Thyroid gland (tissue), 4 donors: ENCODE measurements at regions not wholly inside any gene's neighbourhood (a gene's known extent, or its start where the extent isn't known, plus 50 kb on each side); places are given as distances from the start of the nearest gene placed in this dataset.
"Not testable (repeated sequence)": the region's sequence is repeated elsewhere in the genome, so short reads cannot be mapped to it uniquely, and the experiment has no call there.

Experiments used
- DNase-seq, 2 donors: peaks; one replicate each; pipeline ENCODE4 v3.0.0-alpha.2; 2019
- H3K27ac ChIP-seq, 3 donors: fragments of 200-600 bp; sonication (generic); 1 replicate in 2 of 3; 2 replicates in 1 of 3; pipeline ENCODE4 v1.5.1; 2016 to 2019; ENCODE audit warnings: mild to moderate bottlenecking in 1 of 3, moderate library complexity in 1 of 3
- H3K27me3 ChIP-seq: fragments of 200-600 bp; sonication (generic); one replicate; pipeline ENCODE4 v1.5.1; 2019
- H3K36me3 ChIP-seq, 2 donors: fragments of 200-600 bp; sonication (generic); one replicate each; pipeline ENCODE4 v1.5.1; 2016 to 2019
- H3K4me1 ChIP-seq, 2 donors: fragments of 200-600 bp; sonication (generic); one replicate each; pipeline ENCODE4 v1.5.1; 2017 to 2019
- H3K4me3 ChIP-seq, 3 donors: fragments of 200-600 bp; sonication (generic); replicated peaks in 1 of 3; 1 replicate in 2 of 3; 2 replicates in 1 of 3; pipeline ENCODE4 v1.5.1; 2016; ENCODE audit warnings: mild to moderate bottlenecking in 1 of 3
- H3K9me3 ChIP-seq: fragments of 200-600 bp; sonication (generic); one replicate; pipeline ENCODE4 v1.5.1; 2017
- POLR2A ChIP-seq, 2 donors: fragments of 450-650 bp; IDR thresholded peaks; one replicate each; pipeline ENCODE4 v1.6.1; 2017; ENCODE audit warnings: antibody characterized with exemption in 2 of 2, mild to moderate bottlenecking in 2 of 2, moderate library complexity in 1 of 2
- WGBS, 2 donors: methylation state at CpG; one replicate each; pipeline ENCODE4 v1.1.5; 2017; 5-methylcytosine and 5-hydroxymethylcytosine counted together
- intact Hi-C: fragments of 100-400 bp; cut with DNase I; formaldehyde crosslinking; loops from one replicate; pipeline ENCODE4 v1.15.1; 2023
- TF ChIP-seq, protein P1 (sequence below), 6 experiments: fragments of 200-600 bp in 3 of 6; fragments of 450-650 bp in 3 of 6; sonication (generic) in 3 of 6; IDR thresholded peaks; one replicate each; pipeline ENCODE4 v1.5.1; 2016 to 2019; ENCODE audit warnings: antibody characterized with exemption in 6 of 6, mild to moderate bottlenecking in 2 of 6, inconsistent platforms in 1 of 6, moderate library complexity in 1 of 6

DNA sequence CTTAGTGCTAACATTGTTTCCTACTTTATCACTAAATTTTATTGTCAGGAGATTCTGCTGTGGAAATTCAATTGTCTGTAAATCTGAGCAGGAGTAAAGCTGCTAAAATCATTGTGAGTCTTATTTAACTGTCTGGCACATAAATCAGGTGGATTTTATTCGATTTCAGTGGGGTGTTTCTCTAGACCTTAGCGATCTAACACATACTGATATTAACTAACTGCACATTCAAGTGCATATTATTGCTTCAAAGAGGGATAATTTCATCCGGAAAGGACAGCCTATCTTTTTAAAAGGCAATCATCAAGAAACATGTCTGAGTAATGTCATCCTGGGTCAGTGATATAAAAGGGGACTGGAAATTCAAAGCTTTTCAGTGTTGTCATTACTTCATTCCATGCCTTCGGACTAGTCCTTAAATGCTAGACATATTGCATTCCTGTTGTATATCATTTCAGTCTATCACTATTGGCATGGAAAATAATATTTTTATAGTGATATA lies 388.7 kb downstream of the PCDH10 start:
- TF ChIP-seq, protein P1, sequence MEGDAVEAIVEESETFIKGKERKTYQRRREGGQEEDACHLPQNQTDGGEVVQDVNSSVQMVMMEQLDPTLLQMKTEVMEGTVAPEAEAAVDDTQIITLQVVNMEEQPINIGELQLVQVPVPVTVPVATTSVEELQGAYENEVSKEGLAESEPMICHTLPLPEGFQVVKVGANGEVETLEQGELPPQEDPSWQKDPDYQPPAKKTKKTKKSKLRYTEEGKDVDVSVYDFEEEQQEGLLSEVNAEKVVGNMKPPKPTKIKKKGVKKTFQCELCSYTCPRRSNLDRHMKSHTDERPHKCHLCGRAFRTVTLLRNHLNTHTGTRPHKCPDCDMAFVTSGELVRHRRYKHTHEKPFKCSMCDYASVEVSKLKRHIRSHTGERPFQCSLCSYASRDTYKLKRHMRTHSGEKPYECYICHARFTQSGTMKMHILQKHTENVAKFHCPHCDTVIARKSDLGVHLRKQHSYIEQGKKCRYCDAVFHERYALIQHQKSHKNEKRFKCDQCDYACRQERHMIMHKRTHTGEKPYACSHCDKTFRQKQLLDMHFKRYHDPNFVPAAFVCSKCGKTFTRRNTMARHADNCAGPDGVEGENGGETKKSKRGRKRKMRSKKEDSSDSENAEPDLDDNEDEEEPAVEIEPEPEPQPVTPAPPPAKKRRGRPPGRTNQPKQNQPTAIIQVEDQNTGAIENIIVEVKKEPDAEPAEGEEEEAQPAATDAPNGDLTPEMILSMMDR (IDR thresholded peaks at IDR 0.05): no peak
- TF ChIP-seq POLR2A (IDR thresholded peaks at IDR 0.05): no peak
- H3K4me1 ChIP-seq: no peaks in the 10 kb centered on the region
- WGBS, 2 donors: 80 to 84% methylated on average over 4 of the region's 4 CpGs
- H3K4me3 ChIP-seq: no peak overlapping the region
- H3K27me3 ChIP-seq: no peaks in the 10 kb centered on the region
- H3K9me3 ChIP-seq: no peaks in the 10 kb centered on the region
- no peak overlapping the region for H3K27ac ChIP-seq
- DNase-seq: no peak
- H3K36me3 ChIP-seq: no peaks in the 10 kb centered on the region
- intact Hi-C loops: no loop called here

GRCh38 chr4:133534224-133534623 lies 385.1 kb downstream of the PCDH10 start:
- H3K4me3 ChIP-seq, intact Hi-C loops, H3K4me1 ChIP-seq, H3K36me3 ChIP-seq, DNase-seq, H3K9me3 ChIP-seq, H3K27me3 ChIP-seq, H3K27ac ChIP-seq: not testable (repeated sequence)
- WGBS, 2 donors: 82 to 91% methylated on average over 6 of the region's 6 CpGs

GRCh38 chr4:133524369-133524768 lies 375.3 kb downstream of the PCDH10 start:
- TF ChIP-seq POLR2A (IDR thresholded peaks at IDR 0.05): no peak
- no peaks in the 10 kb centered on the region for H3K36me3 ChIP-seq
- 18 to 44% methylated on average over 1 of the region's 1 CpG for WGBS, 2 donors
- no peaks in the 10 kb centered on the region for H3K27me3 ChIP-seq
- no peaks in the 10 kb centered on the region for H3K4me1 ChIP-seq
- H3K4me3 ChIP-seq: no peak overlapping the region
- H3K27ac ChIP-seq: no peak overlapping the region
- intact Hi-C loops: no loop called here
- no peaks in the 10 kb centered on the region for H3K9me3 ChIP-seq
- no peak for DNase-seq

- no peak for DNase-seq
- no peaks in the 10 kb centered on the region for H3K4me1 ChIP-seq
- no peak overlapping the region for H3K4me3 ChIP-seq
- no peaks in the 10 kb centered on the region for H3K9me3 ChIP-seq
- no peaks in the 10 kb centered on the region for H3K27me3 ChIP-seq
- TF ChIP-seq, protein P1 (IDR thresholded peaks at IDR 0.05): no peak
- no peak for TF ChIP-seq POLR2A (IDR thresholded peaks at IDR 0.05)
- H3K36me3 ChIP-seq: no peaks in the 10 kb centered on the region
- intact Hi-C loops: no loop called here
- H3K27ac ChIP-seq: no peak overlapping the region
These were observed 364.8 kb downstream of the PCDH10 start for GRCh38 chr4:133513901-133514300.

GRCh38 chr4:133498149-133498548 lies 349.1 kb downstream of the PCDH10 start:
- Histone ChIP-seq H3K4me3 (no peak overlapping the region), H3K4me1 (no peaks in the 10 kb centered on the region), H3K27ac (no peak overlapping the region), H3K9me3 (no peaks in the 10 kb centered on the region), H3K36me3 (no peaks in the 10 kb centered on the region), H3K27me3 (no peaks in the 10 kb centered on the region)
- WGBS, 2 donors: 91 to 92% methylated on average over 6 of the region's 6 CpGs
- TF ChIP-seq, protein P1 (IDR thresholded peaks at IDR 0.05): no peak
- no peak for TF ChIP-seq POLR2A (IDR thresholded peaks at IDR 0.05)
- no peak for DNase-seq
- intact Hi-C loops: no loop called here

DNA sequence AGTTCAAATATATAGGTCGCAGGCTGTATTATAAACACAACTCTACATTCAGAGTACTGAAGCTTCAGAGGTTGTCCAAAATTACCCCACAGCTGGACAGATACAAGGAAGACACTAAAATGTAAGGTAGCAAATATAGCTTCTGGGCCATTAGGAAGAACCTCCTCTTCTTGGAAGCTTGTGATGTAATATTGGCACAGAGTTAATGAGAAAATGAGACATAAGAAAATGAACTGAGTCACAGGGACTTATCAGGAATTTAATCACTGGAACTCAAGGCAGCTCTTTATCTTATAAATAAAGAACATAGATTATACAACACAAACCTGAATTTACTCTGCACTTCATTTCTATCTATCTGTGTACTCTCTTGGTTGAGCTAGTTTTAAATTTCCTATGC lies 344.7 kb downstream of the PCDH10 start:
- no peaks in the 10 kb centered on the region for H3K4me1 ChIP-seq
- H3K36me3 ChIP-seq: no peaks in the 10 kb centered on the region
- intact Hi-C loops: no loop called here
- no peak overlapping the region for H3K4me3 ChIP-seq
- no peaks in the 10 kb centered on the region for H3K9me3 ChIP-seq
- no peak overlapping the region for H3K27ac ChIP-seq
- no peak for DNase-seq
- no peaks in the 10 kb centered on the region for H3K27me3 ChIP-seq
- WGBS, 2 donors: 81 to 84% methylated on average over 1 of the region's 1 CpG
- TF ChIP-seq POLR2A (IDR thresholded peaks at IDR 0.05): no peak
- TF ChIP-seq, protein P1 (IDR thresholded peaks at IDR 0.05): no peak
